ENCODE measurements at regions not wholly inside any gene's neighbourhood (a gene's known extent, or its start where the extent isn't known, plus 50 kb on each side); places are given as distances from the start of the nearest gene placed in this dataset.

DNA sequence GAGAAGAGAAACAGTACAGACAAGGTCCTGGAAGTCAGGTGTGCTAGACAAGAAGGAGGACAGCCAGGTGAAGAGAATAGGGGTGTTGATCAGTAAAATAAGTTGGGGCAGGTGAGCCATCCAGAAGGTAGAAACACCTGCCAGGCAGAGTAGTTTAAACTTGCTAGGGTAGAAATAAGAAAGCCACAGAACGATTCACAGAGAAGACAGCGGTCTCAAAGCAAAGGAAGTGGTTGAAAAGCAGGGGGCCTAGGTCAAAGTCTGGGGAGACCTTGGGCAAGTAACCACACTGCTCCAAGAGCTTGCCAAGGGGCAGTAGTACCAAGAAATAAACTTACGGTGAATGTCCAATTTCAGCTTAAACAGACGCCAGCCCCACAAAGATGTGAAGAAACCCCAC is 116.6 kb upstream of the PROX1 start:
- POLR2A ChIA-PET = no interaction called here

GRCh38 chr1:213874789-213875188 is 113.0 kb upstream of the PROX1 start:
- POLR2A ChIA-PET = no interaction called here
- no peaks in the 10 kb centered on the region for H3K4me1 ChIP-seq (ENCODE audit: control insufficient read depth, insufficient read depth, low read length)
- H3K36me3 ChIP-seq (ENCODE audit: control insufficient read depth, insufficient read depth, low read length) = no peaks in the 10 kb centered on the region
- no peak overlapping the region for H3K27ac ChIP-seq (ENCODE audit: low read length)
- ATAC-seq (no peak), DNase-seq (ENCODE audit: low read depth, low spot score) (no peak)
- no peaks in the 10 kb centered on the region for H3K27me3 ChIP-seq (ENCODE audit: control insufficient read depth, insufficient read depth, low read length)
- in situ Hi-C loops (cut with HindIII; ENCODE audit: low pct_unique_long_range_greater_than_20kb, low sequenced_read_pairs) (no loop called here), intact Hi-C loops (cut with micrococcal nuclease; ENCODE audit: unreplicated experiment) (no loop called here)
- H3K4me3 ChIP-seq (ENCODE audit: low read depth in 2 of 2, low read length in 2 of 2) = no peak overlapping the region
- TF ChIP-seq REST (IDR thresholded peaks at IDR 0.05; ENCODE audit: insufficient read depth in 1 of 2, low read depth in 2 of 2, low read length in 1 of 2) (no peak), SIN3A (IDR thresholded peaks at IDR 0.05; ENCODE audit: borderline replicate concordance, insufficient read depth, low read depth, low read length) (no peak), TCF7L2 (IDR thresholded peaks at IDR 0.05; ENCODE audit: low read depth, low read length) (no peak), POLR2AphosphoS5 (IDR thresholded peaks at IDR 0.05; ENCODE audit: low read depth, low read length) (no peak)
- TF ChIP-seq, protein P1, sequence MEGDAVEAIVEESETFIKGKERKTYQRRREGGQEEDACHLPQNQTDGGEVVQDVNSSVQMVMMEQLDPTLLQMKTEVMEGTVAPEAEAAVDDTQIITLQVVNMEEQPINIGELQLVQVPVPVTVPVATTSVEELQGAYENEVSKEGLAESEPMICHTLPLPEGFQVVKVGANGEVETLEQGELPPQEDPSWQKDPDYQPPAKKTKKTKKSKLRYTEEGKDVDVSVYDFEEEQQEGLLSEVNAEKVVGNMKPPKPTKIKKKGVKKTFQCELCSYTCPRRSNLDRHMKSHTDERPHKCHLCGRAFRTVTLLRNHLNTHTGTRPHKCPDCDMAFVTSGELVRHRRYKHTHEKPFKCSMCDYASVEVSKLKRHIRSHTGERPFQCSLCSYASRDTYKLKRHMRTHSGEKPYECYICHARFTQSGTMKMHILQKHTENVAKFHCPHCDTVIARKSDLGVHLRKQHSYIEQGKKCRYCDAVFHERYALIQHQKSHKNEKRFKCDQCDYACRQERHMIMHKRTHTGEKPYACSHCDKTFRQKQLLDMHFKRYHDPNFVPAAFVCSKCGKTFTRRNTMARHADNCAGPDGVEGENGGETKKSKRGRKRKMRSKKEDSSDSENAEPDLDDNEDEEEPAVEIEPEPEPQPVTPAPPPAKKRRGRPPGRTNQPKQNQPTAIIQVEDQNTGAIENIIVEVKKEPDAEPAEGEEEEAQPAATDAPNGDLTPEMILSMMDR (IDR thresholded peaks at IDR 0.05) = no peak
- BruUV-seq (replicated peaks) = no TSS peak
- CTCF ChIA-PET = no interaction called here
- H3K9me3 ChIP-seq (ENCODE audit: control insufficient read depth, insufficient read depth, low read depth, low read length) = no peaks in the 10 kb centered on the region

More for the DNA sequence above, 116.6 kb upstream of the PROX1 start:
- no peak for DNase-seq (ENCODE audit: low read depth, low spot score)
- in situ Hi-C loops (cut with HindIII; ENCODE audit: low pct_unique_long_range_greater_than_20kb, low sequenced_read_pairs) (no loop called here), intact Hi-C loops (cut with micrococcal nuclease; ENCODE audit: unreplicated experiment) (no loop called here)
- H3K27me3 ChIP-seq (ENCODE audit: control insufficient read depth, insufficient read depth, low read length) = no peaks in the 10 kb centered on the region; the same call in 1 of the 2 replicates
- no TSS peak for BruUV-seq (replicated peaks)
- H3K4me3 ChIP-seq (ENCODE audit: low read depth in 2 of 2, low read length in 2 of 2) = no peak overlapping the region
- no peak for ATAC-seq
- TF ChIP-seq REST (IDR thresholded peaks at IDR 0.05; ENCODE audit: insufficient read depth in 1 of 2, low read depth in 2 of 2, low read length in 1 of 2) (no peak), SIN3A (IDR thresholded peaks at IDR 0.05; ENCODE audit: borderline replicate concordance, insufficient read depth, low read depth, low read length) (no peak), TCF7L2 (IDR thresholded peaks at IDR 0.05; ENCODE audit: low read depth, low read length) (no peak), POLR2AphosphoS5 (IDR thresholded peaks at IDR 0.05; ENCODE audit: low read depth, low read length) (no peak)
- TF ChIP-seq, protein P1 (IDR thresholded peaks at IDR 0.05) = no peak
- CTCF ChIA-PET = no interaction called here
- H3K36me3 ChIP-seq (ENCODE audit: control insufficient read depth, insufficient read depth, low read length) = no peaks in the 10 kb centered on the region
- H3K4me1 ChIP-seq (ENCODE audit: control insufficient read depth, insufficient read depth, low read length) = no peaks in the 10 kb centered on the region
- H3K9me3 ChIP-seq (ENCODE audit: control insufficient read depth, insufficient read depth, low read depth, low read length) = no peaks in the 10 kb centered on the region
- no peak overlapping the region for H3K27ac ChIP-seq (ENCODE audit: low read length)

All from Panc1 (cell line).